Lower leg skin (tissue), 3 donors: ENCODE measurements at regions not wholly inside any gene's neighbourhood (a gene's known extent, or its start where the extent isn't known, plus 50 kb on each side); places are given as distances from the start of the nearest gene placed in this dataset.

Experiments
- CTCF ChIP-seq, 3 donors: fragments of 450-650 bp; IDR thresholded peaks; one replicate each; pipeline ENCODE4 v1.5.1; 2016; ENCODE audit warnings: antibody characterized with exemption in 3 of 3, mild to moderate bottlenecking in 3 of 3, moderate library complexity in 2 of 3
- POLR2A ChIP-seq, 2 donors: fragments of 450-650 bp; IDR thresholded peaks; one replicate each; pipeline ENCODE4 v1.6.1; 2016 to 2017; ENCODE audit warnings: antibody characterized with exemption in 2 of 2, mild to moderate bottlenecking in 1 of 2, moderate library complexity in 1 of 2

DNA sequence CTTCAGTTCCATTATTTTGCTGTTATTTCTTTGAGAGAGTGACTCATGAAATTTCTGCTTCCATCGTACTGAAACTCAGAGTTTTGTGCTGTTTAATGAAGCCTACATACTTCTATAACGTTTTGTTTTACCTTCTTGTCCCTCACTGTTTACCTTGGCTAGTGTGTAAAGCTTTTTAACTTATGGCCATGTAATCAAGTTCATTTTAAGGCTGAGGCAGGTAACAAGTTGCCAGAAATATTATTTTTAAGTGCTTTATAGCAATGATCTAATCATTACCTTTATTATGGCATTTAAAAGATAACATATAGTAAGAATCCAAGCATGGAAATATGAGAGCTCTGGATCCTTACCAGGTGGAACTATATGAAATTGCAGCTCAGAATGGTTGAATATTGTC lies 102.3 kb upstream of the FAT1 start:
- TF ChIP-seq POLR2A (IDR thresholded peaks at IDR 0.05) (no peak), CTCF (IDR thresholded peaks at IDR 0.05) (no peak)
